NCI-H69 (cell line): ENCODE measurements at regions not wholly inside any gene's neighbourhood (a gene's known extent, or its start where the extent isn't known, plus 50 kb on each side); places are given as distances from the start of the nearest gene placed in this dataset.
A peak's percentile ranks its signal among the peaks of the same experiment; 100 is the strongest.
"Not testable (repeated sequence)": the region's sequence is repeated elsewhere in the genome, so short reads cannot be mapped to it uniquely, and the experiment has no call there.

Experiments
- DNase-seq: peaks from one replicate; lab custom pipeline; 2025; lab: John Stamatoyannopoulos, UW

- DNase-seq, result no peak
Measured at GRCh38 chr4:177185151-177185550, 124.5 kb upstream of the NEIL3 start.

DNA sequence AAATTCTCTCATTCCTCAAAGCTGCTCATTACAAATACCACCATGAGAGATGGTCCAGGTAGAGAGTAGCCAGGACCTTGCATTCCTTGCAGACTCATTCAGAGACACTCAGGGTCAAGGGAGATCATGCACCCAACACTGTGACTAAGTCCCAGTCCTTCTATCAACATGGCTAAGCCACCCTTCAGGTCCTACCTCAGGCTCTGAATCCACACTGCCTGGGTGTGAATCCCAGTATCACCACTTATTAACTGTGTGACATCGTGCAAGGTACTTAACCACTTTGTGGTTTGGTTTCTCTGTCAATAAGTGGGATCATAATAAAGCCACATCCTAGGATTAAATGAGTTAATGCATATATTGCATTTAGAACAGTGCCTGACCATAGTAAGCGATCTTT lies 124.1 kb upstream of the NEIL3 start:
- no peak for DNase-seq

- no peak for DNase-seq
Measured at GRCh38 chr4:177187371-177187770, 122.3 kb upstream of the NEIL3 start.

GRCh38 chr4:177190995-177191580 lies 118.6 kb upstream of the NEIL3 start:
- DNase-seq, result peak; percentile 8

- DNase-seq, result no peak
Measured at GRCh38 chr4:177191586-177191985, 118.1 kb upstream of the NEIL3 start.

DNA sequence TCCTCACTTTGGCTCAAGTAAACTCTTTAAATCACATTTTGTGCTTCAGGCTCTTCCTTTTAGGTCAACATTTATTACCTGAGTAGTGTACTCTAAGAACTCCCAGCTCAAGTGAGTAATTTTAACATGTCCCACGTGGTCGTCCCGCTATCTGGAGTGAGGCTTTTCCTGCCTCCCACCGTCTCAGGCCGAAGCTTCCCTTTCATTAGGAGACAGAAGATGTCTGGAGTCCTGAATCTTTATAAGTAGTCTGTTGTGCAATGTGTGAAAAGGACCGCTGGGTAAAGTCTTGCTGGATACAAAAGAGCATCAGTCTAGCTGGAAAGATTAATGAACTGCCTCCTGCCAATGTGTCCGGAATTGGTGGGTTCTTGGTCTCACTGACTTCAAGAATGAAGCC lies 117.7 kb upstream of the NEIL3 start:
- no peak for DNase-seq

GRCh38 chr4:177193024-177193715 lies 116.5 kb upstream of the NEIL3 start:
- DNase-seq, result not testable (repeated sequence)

DNA sequence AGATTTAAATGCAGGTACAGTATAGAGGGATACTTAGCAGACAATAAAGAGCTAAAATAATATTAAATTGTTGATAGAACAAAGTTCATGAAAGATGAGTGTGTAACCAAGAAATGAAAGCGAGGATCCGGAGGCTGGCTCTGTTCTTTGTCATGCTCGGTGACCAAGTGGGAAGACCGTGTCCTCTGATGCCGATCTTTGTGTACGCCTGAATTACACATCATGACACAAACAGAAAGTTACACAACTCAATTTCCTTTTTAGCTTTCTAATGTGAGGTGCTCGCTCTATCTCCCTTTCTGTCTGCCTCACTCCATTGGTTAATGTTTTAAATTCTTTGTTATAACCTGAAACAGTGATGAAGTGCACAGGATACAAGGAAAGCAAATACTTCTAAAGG lies 114.8 kb upstream of the NEIL3 start:
- DNase-seq, result no peak

DNA sequence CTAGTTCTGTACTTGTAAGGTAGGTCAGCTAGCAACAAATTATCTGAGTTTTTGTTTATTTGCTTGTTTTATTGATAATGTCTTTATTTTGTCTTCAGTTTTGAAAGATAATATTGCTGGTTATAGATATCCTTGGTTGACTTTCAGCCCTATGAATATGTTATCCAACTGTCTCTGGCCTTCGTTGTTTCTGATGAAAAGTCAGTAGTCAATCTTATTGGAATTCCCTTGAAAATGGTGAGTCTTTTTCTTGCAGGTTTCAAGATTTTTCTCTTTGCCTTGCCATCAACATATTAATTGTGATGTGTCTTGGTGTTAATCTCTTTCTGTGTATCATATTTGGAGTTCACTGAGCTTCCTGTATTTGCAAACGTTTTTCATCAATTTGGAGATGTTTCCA lies 113.1 kb upstream of the NEIL3 start:
- DNase-seq, result no peak

- DNase-seq, result no peak
Measured at GRCh38 chr4:177201614-177202013, 108.1 kb upstream of the NEIL3 start.

DNA sequence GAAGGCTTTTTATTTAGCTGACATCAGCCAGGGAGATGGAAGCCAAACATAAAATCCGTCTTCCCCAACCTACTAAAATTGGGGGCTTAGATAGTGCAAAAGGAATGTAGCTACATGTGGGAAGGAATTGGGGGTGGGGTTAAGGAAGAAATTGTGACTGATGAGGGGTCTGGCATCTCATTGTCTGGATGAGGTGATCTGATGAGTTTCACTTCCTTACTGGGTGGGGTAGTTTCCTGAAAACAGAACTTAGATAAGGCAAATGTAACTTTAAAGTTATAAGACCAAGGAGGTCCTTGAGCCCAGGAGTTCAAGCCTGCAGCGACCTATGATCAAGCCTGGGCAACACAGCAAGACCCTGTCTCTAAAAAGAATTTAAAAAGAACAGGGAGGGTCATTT lies 105.5 kb upstream of the NEIL3 start:
- no peak for DNase-seq

GRCh38 chr4:177214935-177215334 lies 94.7 kb upstream of the NEIL3 start:
- no peak for DNase-seq

DNA sequence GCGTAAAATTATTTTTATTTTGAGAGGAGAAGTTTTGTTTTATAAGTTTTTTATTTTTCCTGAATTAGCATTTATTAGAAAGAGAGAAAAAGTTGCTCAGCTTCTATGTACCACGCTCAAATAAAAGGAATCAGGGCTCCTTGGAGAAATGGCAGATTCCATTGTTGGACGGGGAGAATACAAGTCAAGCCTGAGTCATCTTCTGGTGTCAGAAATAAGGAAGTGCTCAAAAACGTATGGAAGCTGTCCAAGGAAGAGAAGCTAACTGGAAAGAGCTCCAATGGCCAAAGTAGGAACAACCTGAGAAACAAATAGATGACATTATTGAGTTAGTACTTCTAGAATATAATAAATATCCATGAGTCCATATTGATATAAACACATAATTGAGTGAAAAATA lies 89.3 kb upstream of the NEIL3 start:
- DNase-seq, result no peak

DNA sequence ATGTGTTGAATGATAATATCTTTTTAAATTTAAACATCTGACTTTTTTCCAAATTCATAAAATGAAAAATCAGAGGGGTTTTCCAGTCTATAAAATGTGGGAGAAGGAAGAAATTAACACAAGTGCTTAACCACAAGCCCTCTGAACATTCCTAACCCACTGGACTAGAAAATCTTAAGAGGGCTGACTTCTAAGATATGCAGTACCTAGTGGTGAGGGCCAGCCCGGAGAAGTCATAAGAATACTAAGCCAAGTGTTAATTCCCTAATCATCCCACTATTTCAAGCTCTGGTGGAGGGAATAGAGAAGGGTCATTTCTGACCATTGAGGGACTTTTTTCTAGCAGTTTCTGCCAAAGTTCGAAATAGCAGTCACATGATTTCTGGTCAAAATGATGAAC lies 86.9 kb upstream of the NEIL3 start:
- DNase-seq, result no peak

DNA sequence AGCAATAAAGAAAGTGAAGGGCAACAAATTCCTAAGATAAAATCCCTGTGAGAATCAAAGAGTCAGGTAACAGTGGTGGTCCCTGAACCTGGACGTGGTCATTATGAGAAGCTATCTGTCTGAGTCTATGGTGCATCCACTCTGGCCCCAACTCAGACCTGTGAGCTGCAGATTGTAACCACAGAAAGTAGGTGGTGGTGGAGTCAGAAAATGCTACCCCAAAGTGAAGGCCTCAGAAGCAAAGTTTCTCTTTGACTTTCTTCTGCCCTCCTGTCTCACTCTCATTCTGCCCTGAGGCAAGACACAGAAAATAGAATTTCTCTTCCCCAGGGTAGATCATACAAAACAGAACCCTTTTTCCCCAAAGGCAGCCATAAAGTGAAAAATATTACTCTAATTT lies 84.1 kb upstream of the NEIL3 start:
- no peak for DNase-seq

GRCh38 chr4:177227636-177228035 lies 82.0 kb upstream of the NEIL3 start:
- no peak for DNase-seq

GRCh38 chr4:177228599-177228998 lies 81.1 kb upstream of the NEIL3 start:
- DNase-seq, result no peak

DNA sequence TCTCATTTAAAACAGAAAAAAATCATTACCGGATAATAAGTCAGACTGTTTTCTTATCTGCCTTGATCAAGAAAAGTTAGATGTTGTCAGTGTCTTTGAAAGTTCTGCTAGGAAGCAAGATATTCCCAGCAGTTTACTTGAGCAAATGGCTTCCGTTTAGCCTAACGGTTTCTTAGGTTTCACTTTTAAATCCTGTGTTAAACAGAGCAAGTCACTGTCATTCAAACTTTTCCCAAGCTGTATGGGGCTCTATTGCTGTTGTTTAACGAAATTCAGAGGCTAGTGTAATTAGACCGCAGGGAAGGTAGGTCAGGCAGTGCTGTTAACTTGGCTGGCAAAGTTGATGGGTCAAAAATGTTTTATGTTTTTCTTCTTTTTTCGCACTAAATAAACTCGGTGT lies 80.3 kb upstream of the NEIL3 start:
- no peak for DNase-seq

- no peak for DNase-seq
Measured at GRCh38 chr4:177232473-177232872, 77.2 kb upstream of the NEIL3 start.

GRCh38 chr4:177235026-177235425 lies 74.6 kb upstream of the NEIL3 start:
- DNase-seq, result no peak

DNA sequence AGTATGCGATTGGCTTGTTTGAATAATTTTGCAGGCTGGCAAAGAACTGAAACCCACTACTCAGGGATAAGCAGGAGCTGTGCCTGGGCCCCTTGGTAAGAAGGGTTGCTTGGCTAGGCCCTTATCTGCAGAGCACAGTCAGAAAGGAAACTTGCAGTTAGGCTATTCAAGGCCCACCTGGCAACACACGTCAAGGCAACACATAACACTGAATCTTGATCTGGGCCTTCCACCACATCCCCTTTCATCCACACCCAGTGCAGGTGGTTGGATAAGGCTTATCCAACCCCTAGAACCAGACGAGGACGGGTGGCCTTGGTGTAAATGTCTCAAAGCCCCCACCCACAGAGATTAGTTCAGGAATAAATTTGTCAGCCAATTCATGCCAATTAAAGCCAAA lies 72.8 kb upstream of the NEIL3 start:
- no peak for DNase-seq

DNA sequence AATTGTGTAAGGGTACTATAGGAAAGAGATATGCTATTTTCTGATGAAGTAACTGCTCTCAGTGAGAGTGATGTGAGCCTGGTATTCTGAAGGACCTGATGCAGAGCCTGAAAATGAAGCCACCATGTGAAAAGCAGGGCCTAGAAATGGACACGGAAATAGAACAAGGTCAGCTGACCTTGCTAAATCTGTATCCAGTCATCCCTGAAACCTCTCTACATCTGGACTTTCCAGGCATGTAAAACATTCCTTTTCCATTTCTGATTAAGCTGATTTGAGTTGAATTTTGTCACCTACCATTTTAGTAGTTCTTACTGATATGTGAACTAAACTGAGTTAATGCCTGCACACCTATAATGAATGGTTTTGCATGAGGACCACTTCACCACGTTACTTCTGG lies 72.4 kb upstream of the NEIL3 start:
- DNase-seq, result no peak

DNA sequence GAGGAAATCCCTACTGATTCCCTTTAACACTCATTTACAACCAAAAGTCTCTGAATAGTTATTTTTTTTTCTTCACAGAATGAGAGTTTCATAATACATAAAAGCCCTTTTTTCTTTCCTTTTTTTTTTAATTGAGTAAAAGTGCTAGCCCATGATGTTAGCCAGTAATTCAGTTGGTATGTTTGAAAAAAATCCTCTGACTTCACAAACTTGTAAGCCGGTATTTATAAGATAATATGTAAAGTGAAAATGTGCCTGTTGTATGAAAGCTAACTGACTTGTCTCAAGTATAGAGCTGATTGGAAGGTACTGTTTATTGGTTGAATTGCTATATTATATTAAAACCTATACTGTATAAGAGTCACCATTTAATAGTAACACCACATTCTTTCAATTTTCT lies 70.2 kb upstream of the NEIL3 start:
- DNase-seq, result no peak

DNA sequence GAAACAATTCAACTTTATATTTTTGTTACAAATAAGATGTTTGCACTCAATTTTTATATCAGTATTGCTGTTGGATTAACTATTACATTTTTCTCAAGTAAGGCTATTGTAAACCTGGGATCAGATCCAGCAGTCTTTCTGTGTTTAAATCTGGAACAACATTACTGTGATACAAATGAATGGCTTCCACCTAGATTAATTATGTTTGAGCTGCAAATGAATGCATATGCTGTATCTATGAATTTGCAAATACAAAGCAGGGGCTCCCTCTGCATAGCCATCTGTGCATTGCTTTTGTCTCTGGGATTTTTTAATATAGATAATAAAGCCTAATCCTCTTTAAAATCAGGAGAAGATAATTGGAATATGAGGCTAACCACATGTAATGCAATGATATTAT lies 69.8 kb upstream of the NEIL3 start:
- DNase-seq, result peak; percentile 76
